ENCODE measurements at regions not wholly inside any gene's neighbourhood (a gene's known extent, or its start where the extent isn't known, plus 50 kb on each side); places are given as distances from the start of the nearest gene placed in this dataset.

GRCh38 chr13:60757501-60758215 lies 360.6 kb downstream of the TDRD3 start:
- no peak for DNase-seq

DNA sequence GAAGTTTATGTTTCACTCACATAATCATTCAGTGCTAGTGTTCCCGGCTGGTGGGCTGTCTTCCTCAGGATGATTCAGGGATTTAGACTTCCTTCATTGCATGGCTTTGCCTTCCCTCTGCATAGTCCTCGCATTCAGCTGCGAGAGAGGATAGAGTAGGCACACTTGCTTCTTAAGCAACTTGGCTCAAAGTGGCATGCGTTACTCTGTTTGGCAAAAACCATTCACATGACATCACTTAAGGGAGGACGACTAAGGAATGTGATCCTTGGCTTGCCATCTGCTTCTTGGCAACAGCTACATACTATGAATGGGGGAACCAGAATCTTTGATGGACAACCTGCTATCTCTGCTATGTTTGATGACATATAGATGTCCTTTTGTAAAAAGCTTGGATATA lies 359.3 kb downstream of the TDRD3 start:
- no peak for DNase-seq

GRCh38 chr13:60755380-60756163 lies 358.6 kb downstream of the TDRD3 start:
- no peak for DNase-seq

DNA sequence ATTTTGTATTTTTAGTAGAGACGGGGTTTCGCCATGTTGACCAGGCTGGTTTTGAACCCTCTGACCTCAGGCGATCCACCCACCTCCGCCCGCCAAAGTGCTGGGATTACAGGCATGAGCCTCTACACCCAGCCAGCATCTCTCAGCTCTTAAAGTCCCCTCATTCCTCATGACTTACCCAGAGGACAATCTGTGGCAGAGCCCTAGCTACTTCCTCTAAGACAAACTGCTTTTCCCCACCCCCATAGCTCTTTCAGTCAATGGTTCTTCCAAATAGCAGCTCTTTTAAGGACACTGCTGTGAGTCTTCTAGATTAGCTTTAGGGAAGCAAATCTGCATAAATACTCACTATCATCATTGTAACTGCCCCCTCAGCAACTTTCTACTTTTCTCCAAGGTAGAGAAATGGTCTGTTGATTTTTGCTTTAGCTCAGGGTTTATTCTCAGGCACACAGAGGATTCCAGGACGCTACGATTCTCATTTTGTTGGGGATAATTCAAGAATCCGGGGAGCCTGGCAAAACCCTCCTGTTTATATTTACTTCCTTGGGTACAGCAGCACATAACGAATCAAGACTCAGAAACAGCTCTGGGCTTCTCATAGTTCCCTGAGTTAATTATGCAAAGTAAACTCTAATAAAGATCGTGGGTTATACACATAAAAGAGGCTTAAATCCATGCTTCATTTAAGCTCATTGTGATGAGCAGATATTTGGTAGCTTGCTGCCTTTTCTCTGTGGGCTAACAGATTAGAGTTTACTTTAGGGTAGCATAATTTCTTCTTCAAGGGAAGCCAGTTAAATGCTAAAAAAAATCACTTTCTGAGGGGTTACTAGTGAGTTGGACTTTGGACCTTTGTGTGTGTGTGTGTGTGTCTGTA lies 357.4 kb downstream of the TDRD3 start:
- DNase-seq: no peak

DNA sequence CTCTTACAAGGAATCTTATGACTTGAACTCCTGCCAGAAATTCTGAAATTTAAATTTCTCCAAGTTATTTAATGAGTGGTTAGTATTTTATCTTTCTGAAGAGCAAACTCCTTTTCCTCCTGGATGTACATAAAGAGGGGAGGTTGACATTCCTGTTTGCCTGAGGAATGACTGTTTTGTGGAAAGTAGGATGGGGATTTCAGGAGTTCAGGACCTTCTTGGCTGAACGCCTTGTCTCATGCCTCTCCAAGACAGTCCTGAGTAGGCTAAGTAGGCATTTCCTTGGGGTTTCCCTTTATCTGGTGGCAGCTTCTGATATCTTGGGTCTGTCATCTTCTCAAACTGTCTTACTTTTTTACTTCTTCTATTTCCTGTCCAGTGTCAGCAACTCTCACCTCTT lies 356.6 kb downstream of the TDRD3 start:
- DNase-seq: no peak

DNA sequence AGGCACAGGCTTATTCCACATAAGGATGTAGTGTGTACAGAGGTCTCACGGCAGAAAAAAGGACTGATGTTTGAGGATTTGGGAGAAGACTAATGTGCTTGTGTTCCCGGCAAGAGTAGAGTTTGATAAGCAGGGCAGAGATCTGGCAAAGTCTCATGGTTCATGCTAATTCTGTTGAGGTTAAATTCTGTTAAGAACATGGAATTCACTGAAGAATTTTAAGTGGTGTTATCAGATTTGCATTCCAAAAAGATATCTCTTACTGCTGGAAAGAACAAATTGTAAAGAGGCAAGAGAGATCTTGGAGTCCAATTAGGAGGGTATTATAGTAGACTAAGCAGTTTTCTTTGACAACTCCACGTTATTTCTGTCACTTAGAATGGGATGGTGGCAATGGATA lies 348.3 kb downstream of the TDRD3 start:
- no peak for DNase-seq

DNA sequence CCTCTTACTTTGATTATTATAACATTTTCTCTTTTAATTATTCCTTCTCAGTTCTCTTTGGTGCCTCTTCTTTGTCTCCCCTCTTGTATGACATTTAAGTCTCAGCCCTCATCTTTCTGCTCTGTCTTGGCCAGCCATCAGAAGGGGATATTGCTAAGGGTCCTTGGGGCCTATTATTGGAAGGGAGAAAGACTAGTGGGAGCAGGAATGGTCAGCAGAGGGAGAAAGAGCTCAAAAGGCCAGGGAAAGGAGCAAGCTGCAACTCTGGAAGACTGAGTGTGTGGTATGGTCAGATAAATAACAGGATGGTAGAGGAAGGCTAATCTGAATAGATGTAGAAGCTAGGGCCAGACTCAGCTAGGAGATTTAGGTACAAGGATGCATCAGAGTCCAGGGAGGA lies 336.9 kb downstream of the TDRD3 start:
- DNase-seq: no peak

DNA sequence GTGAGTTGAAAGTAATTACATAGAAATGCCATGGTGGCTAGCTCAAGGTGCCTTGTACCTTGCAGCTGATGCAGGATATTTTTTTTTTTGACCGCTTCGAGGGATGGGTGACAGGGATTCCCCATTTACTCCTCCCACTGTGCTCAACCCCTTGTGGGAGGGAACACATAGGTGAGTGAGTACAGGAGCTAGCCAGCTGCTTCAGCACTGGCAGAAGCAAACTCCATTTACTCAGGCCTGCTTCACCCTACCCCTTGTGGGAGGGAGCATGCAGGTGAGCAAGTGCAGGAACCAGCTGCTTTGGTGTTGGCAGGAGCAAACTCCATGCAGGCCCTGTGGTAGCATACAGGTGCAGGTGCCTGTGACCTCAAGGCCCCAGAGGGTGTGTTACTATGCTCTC lies 330.1 kb downstream of the TDRD3 start:
- DNase-seq: no peak

DNA sequence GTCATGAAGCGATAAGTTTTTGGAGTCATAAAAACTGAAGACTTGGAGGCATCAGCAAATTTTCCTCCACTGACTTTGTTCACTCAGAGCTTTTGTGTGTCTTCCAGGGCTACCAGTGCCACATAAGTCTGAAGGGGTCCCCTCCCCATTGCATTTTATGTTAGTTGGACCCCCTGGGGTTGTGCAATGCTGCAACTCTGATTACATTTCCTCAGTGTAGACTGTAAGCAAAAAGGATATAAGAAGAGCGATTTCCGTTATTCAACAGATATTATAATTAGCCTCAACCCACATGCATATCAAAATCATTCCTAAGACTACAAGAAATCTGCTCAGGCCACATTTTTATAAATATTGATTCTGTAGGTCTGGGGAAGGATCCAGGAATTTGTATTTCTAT lies 324.0 kb downstream of the TDRD3 start:
- no peak for DNase-seq

- DNase-seq: no peak
These were observed 323.6 kb downstream of the TDRD3 start for GRCh38 chr13:60720590-60720989.

GRCh38 chr13:60716313-60716712 lies 319.3 kb downstream of the TDRD3 start:
- DNase-seq: no peak

GRCh38 chr13:60707878-60708277 lies 310.9 kb downstream of the TDRD3 start:
- DNase-seq: no peak

- DNase-seq: no peak
These were observed 304.9 kb downstream of the TDRD3 start for GRCh38 chr13:60701895-60702294.

DNA sequence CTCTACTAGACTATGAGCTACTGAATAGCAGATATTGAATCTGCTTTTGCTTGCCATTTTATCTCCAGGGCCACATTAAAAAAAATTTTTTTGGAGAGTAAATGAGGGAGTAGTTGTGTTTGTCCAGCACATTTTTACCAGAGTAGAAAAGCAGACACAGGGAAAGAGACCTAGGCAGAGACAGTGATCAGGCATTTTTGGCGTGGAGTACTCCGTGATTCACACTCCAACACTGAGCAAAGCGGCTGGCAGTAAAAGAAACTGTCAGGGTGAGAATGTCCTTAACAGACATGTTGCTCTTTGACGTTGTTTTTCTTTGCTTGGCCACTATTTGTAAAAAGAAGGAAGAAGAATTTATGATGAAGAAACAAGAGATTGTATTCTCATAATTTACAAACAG lies 304.0 kb downstream of the TDRD3 start:
- DNase-seq: no peak

- no peak for DNase-seq
These were observed 302.6 kb downstream of the TDRD3 start for GRCh38 chr13:60699636-60700035.

DNA sequence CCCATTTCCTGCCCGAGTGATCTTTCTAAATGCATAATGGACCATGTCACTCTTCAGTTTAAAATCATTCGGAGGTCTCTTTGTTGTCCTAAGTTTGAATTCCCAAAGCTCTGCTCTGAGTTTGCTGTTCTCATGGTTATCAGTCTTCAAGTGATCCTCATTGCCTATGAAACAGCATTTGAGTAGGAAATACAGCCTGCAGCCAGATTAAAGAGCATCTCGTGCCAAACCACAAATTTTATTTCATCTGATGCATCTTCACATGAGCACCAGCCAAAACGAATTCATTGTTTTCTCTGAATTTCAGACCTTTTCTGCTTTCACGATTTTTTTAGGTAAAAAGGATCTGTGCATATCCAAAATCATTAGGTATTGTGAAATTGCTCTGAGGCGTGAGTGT lies 299.6 kb downstream of the TDRD3 start:
- DNase-seq: no peak

- no peak for DNase-seq
These were observed 294.2 kb downstream of the TDRD3 start for GRCh38 chr13:60691268-60691667.

DNA sequence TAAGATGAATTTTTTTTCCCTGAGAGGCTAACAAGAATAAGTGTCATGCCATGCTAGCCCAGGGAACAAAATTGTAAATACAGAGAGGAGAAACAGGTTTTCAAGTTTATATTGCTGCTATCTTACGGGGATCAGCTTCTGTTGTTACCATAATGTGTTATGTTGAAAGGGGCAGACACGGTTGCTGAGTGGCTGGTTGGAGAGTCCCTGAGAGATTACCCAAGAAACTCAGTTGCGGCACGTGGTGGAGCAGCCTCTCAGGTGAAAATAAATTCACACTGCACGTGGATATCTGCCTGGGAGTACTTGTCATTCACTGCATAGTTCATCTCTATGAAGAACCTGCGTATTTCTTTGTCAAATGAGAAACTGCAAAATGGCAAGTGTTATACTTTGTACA lies 293.6 kb downstream of the TDRD3 start:
- DNase-seq: no peak

DNA sequence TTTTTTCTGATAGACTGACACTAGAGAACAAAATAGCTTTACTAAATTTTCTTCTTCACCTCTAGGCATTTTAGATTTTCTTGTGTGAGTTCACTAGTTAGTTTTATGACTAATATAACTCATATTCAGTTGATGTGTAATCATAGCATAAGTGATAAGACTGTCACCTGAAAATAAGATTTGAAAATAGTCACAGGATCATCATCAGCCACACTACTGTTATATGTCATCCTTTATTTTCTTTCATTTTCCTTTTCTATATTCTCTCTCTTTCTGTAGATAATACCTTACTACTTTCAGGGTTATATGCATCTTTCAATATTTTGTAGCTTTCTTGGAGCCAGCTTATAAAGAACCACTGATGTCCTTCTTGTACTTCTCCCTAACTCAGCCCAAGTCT lies 292.6 kb downstream of the TDRD3 start:
- DNase-seq: no peak

GRCh38 chr13:60689076-60689475 lies 292.1 kb downstream of the TDRD3 start:
- DNase-seq: no peak

GRCh38 chr13:60679928-60680694 lies 283.1 kb downstream of the TDRD3 start:
- no peak for DNase-seq

DNA sequence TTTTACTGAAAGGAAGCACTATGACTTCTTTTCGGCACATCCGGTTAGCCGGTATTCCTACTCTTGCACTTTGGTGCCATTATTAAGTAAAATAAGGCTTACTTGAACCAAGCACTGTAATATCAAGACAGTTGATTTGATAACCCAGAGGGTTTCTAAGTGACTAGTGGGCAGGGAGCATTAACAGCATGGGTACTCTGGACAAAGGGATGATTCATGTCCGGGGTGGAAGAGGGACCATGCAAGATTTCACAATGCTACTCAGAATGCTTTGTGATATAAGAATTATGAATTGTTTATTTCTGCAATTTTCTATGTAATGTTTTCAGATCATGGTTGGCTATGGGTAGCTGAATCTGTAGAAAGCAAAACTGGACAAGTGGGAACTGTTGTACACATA lies 282.1 kb downstream of the TDRD3 start:
- peak in 1 of 2 experiments; percentile 13 for DNase-seq

GRCh38 chr13:60671386-60671785 lies 274.4 kb downstream of the TDRD3 start:
- no peak for DNase-seq
